ENCODE measurements at regions not wholly inside any gene's neighbourhood (a gene's known extent, or its start where the extent isn't known, plus 50 kb on each side); places are given as distances from the start of the nearest gene placed in this dataset.

DNA sequence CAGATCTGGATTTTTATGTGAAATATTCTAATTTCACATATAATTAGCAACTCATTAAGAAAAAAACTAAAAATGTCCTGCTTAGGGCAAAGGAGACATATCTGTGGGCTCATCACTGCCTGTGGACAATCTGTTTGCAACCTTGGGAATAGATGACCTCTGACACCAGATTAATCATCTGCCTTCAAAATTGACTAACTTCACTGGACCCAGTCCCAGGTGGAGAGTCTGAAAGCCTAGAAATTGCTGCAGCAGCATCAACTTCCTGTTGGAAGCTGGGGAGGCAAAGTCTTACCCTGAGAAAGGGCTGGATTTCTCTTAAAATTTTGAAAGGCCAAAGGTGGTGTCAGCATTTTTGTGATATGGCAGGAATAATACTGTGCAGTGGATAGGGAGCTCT is 76.3 kb upstream of the TNC start:
- Histone ChIP-seq H3K4me3 (ENCODE audit: low read depth in 2 of 2, low read length in 2 of 2) (no peak overlapping the region), H3K36me3 (ENCODE audit: control insufficient read depth, insufficient read depth, low read length) (no peaks in the 10 kb centered on the region), H3K9me3 (ENCODE audit: control insufficient read depth, insufficient read depth, low read depth, low read length) (no peaks in the 10 kb centered on the region), H3K4me1 (ENCODE audit: control insufficient read depth, insufficient read depth, low read length) (no peaks in the 10 kb centered on the region), H3K27ac (ENCODE audit: low read length) (no peak overlapping the region), H3K27me3 (ENCODE audit: control insufficient read depth, insufficient read depth, low read length) (no peaks in the 10 kb centered on the region)
- ATAC-seq (no peak), DNase-seq (ENCODE audit: low read depth, low spot score) (no peak)
- TF ChIP-seq REST (IDR thresholded peaks at IDR 0.05; ENCODE audit: insufficient read depth in 1 of 2, low read depth in 2 of 2, low read length in 1 of 2) (no peak), POLR2AphosphoS5 (IDR thresholded peaks at IDR 0.05; ENCODE audit: low read depth, low read length) (no peak), SIN3A (IDR thresholded peaks at IDR 0.05; ENCODE audit: borderline replicate concordance, insufficient read depth, low read depth, low read length) (no peak), TCF7L2 (IDR thresholded peaks at IDR 0.05; ENCODE audit: low read depth, low read length) (no peak), CTCF (IDR thresholded peaks at IDR 0.05) (no peak)
- intact Hi-C loops (cut with micrococcal nuclease; ENCODE audit: unreplicated experiment) = no loop called here
- POLR2A ChIA-PET = interaction anchor here (0.5 kb wide), 1 partner anchor 1393 kb away, joined by 7 read pairs; no protein-coding TSS in a partner anchor
- CTCF ChIA-PET = no interaction called here
- BruUV-seq (replicated peaks) = no TSS peak
- in situ Hi-C loops (cut with HindIII; ENCODE audit: low pct_unique_long_range_greater_than_20kb, low sequenced_read_pairs) = no loop called here

DNA sequence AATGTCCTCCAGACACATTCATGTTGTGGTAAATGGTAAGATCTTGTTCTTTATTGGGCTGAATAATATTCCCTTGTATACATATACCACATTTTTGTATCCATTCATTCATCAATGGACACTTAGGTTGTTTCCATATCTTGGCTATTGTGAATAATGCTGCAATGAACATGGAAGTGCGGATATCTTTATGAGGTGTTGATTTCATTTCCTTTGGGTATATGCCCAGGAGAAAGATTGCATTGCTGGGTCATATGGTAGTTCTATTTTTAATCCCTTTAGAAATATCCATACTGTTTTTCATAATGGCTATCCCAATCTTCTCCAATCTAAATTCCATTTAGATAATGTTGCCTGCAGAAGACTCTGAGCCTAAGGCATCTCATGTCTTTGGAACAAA is 78.0 kb upstream of the TNC start:
- CTCF ChIA-PET = no interaction called here
- no TSS peak for BruUV-seq (replicated peaks)
- Histone ChIP-seq H3K4me3 (ENCODE audit: low read depth in 2 of 2, low read length in 2 of 2) (no peak overlapping the region), H3K9me3 (ENCODE audit: control insufficient read depth, insufficient read depth, low read depth, low read length) (no peaks in the 10 kb centered on the region), H3K4me1 (ENCODE audit: control insufficient read depth, insufficient read depth, low read length) (no peaks in the 10 kb centered on the region), H3K27ac (ENCODE audit: low read length) (no peak overlapping the region), H3K36me3 (ENCODE audit: control insufficient read depth, insufficient read depth, low read length) (no peaks in the 10 kb centered on the region), H3K27me3 (ENCODE audit: control insufficient read depth, insufficient read depth, low read length) (no peaks in the 10 kb centered on the region)
- POLR2A ChIA-PET = no interaction called here
- TF ChIP-seq TCF7L2 (IDR thresholded peaks at IDR 0.05; ENCODE audit: low read depth, low read length) = no peak
- intact Hi-C loops (cut with micrococcal nuclease; ENCODE audit: unreplicated experiment) (no loop called here), in situ Hi-C loops (cut with HindIII; ENCODE audit: low pct_unique_long_range_greater_than_20kb, low sequenced_read_pairs) (no loop called here)
- ATAC-seq = no peak
- DNase-seq (ENCODE audit: low read depth, low spot score) = no peak

- BruUV-seq (replicated peaks) = no TSS peak
- ChIA-PET CTCF (no interaction called here), POLR2A (interaction anchor here (0.6 kb wide), 1 partner anchor 17 kb away, joined by 3 read pairs; no protein-coding TSS in a partner anchor)
- no peaks in the 10 kb centered on the region for H3K9me3 ChIP-seq (ENCODE audit: control insufficient read depth, insufficient read depth, low read depth, low read length)
- TF ChIP-seq SIN3A (IDR thresholded peaks at IDR 0.05; ENCODE audit: borderline replicate concordance, insufficient read depth, low read depth, low read length) (no peak), TCF7L2 (IDR thresholded peaks at IDR 0.05; ENCODE audit: low read depth, low read length) (no peak), POLR2AphosphoS5 (IDR thresholded peaks at IDR 0.05; ENCODE audit: low read depth, low read length) (no peak), REST (IDR thresholded peaks at IDR 0.05; ENCODE audit: insufficient read depth in 1 of 2, low read depth in 2 of 2, low read length in 1 of 2) (no peak), CTCF (IDR thresholded peaks at IDR 0.05) (no peak)
- H3K4me1 ChIP-seq (ENCODE audit: control insufficient read depth, insufficient read depth, low read length) = no peaks in the 10 kb centered on the region
- no peak for DNase-seq (ENCODE audit: low read depth, low spot score)
- H3K27me3 ChIP-seq (ENCODE audit: control insufficient read depth, insufficient read depth, low read length) = no peaks in the 10 kb centered on the region
- intact Hi-C loops (cut with micrococcal nuclease; ENCODE audit: unreplicated experiment) (no loop called here), in situ Hi-C loops (cut with HindIII; ENCODE audit: low pct_unique_long_range_greater_than_20kb, low sequenced_read_pairs) (no loop called here)
- no peak for ATAC-seq
- H3K36me3 ChIP-seq (ENCODE audit: control insufficient read depth, insufficient read depth, low read length) = no peaks in the 10 kb centered on the region
- no peak overlapping the region for H3K4me3 ChIP-seq (ENCODE audit: low read depth in 2 of 2, low read length in 2 of 2)
- no peak overlapping the region for H3K27ac ChIP-seq (ENCODE audit: low read length)
Observed at GRCh38 chr9:115196919-115197318, 79.0 kb upstream of the TNC start.
